Fibroblast of skin of scalp (primary cell): ENCODE measurements at regions not wholly inside any gene's neighbourhood (a gene's known extent, or its start where the extent isn't known, plus 50 kb on each side); places are given as distances from the start of the nearest gene placed in this dataset.
A peak's percentile ranks its signal among the peaks of the same experiment; 100 is the strongest.

Source experiments
- DNase-seq: peaks from one replicate; pipeline ENCODE4 v3.0.0-alpha.2; 2013

DNA sequence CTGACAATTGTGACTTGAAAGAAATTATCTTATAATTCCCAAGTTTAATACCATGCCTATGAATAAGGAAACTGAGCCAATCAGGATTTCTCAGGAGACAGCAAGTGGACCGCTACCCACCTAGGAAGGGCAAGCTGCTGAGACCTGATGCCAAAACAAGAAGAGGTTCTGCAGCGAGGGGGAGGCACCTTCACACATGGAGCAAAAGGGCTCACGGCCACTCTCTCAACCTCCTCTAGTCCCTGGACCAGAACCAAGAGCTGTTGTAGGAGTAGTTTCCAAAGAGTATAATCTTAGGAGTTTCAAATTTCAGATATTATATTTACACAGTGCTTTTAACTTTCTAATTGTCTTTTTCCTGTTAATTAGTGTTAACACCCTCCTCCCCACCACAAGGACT is 154.7 kb upstream of the ETAA1 start:
- DNase-seq, result no peak

DNA sequence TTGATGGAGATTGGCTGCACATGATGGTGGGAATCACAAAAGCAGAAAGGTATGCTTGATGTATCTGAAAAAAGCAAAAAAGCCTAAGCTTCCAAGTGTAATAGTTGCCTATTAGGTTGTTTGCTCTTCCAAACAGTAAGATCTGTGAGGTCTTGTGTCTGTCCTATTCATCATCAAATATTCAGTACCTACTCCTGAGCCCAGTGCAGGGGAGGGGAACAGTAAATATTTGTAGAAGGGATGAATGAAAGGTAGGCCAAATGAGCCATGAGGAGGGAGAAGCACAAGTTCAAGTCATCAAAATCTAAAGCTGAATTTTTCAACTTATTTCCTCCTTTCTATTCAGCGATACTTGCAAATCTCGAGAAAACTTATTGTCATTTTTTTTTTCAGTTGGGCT is 153.2 kb upstream of the ETAA1 start:
- DNase-seq, result no peak

DNA sequence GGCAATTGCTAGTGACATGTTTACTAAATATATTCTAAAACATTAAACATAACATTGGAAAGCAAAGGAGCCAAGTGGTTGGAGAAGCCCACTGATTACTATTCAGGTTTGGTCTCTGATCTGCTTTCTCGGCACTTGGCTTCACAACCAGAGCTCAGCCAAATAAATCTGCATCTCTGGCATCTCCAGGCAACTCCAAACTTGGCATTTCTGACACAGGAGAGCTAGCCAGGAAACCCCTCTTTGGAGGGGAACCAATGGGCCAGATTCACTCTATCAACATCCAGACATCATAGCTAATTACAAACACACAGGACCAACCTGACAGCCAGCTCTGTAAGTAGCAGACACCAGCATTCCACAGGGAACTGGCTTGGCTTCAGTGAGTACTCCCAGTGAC is 150.3 kb upstream of the ETAA1 start:
- no peak for DNase-seq

DNA sequence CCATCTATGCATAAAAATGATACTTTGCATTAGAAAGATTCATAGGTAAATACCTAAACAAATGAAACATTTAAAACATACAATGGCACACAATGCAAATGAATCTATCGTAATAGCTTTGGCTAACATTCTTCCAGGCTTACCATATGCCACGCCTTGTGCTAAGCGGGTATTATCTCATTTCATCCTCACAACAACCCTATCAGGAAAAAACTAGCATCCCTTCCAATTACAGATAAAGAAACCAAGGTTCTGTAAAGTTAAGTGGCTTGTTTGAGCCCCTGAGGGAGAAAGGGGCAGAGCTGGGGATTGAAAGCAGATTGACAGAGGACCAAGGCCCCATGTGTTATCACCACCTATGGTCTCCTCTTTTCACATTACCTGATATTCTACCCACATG is 145.4 kb upstream of the ETAA1 start:
- no peak for DNase-seq

DNA sequence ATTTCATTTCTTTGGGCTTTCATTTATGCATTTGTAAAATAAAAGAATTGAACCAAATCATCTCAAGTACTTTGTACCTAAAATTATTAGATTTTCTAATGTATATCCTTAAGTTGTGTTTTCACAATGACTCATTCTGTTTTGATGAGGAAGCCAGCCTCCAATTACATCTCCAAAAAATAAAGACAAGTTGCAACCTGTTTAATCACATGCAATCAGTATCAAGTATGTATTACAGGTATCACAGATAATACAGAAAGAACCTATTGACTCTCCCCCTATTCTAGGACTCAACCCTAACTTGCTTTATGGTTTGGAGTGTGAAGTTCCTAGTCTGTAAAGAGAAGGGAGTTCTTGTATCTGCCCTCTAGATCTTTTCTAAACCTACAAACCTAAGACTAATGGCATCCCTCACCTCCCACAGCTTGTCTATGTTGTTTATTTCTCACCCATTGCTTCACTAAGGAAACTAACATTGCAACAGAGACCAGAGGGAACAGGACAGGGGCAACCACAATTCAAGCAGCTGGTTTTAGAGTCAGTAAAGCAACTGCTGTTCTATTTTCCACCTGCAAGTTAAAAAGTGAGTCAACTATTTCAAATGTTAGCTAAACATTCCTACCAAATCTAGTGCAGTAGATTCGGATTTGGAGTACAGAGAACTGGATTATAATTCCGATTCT is 141.1 kb upstream of the ETAA1 start:
- DNase-seq, result peak; percentile 24

DNA sequence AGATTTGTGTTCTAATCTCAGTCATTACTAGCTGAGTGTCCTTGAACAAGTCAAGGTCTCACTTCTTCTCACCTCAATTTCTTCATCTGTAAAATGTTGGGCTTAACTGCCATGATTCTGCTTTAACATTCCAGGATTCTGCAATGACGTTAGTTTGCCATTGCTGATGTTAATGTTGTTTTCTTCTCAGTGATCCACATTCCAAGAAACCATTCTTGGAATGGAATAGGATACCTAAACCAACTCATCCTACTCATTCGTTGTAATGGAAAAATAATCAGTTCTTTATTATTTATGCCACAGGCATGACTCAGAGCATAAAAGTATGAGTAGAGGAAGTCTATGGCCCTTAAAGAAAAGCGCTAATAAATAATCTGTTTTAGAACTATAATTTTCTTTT is 140.2 kb upstream of the ETAA1 start:
- DNase-seq, result peak; percentile 80

DNA sequence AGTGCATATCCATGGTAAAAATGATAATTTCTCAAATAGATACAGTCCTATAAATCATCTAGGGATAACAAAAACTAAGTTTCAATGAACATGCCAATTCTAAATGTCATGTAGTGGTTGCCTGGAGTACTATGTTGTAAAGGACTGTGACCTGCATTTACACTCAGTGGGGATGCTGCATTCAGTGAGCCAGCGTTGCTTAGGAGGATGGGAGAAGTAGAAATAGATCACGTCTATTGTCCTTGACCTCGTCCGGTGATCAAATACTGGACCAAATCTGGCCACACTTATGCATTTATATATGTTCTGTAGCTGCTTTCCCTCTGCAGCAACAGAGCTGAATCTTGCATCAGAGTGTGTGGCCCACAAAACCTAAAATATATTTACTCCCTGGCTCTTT is 139.0 kb upstream of the ETAA1 start:
- DNase-seq, result no peak

DNA sequence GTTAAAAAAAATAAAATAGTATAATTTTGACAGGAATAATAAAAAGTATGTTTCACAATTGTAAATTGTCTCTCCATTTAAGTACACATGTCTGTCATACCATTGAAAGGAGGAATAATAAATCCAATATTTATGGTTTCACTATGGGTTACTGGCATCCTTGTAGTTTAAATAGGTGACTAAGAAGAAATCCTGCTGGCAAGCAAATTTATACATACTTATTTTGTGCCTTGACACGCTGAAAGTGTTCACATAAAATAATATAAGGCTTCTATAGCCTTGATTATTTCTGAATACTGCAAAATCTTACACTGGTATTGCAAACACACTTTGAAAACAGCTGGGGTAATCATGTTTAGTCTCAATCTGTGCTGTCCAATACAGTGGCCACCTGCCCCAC is 138.3 kb upstream of the ETAA1 start:
- peak; percentile 9 for DNase-seq

DNA sequence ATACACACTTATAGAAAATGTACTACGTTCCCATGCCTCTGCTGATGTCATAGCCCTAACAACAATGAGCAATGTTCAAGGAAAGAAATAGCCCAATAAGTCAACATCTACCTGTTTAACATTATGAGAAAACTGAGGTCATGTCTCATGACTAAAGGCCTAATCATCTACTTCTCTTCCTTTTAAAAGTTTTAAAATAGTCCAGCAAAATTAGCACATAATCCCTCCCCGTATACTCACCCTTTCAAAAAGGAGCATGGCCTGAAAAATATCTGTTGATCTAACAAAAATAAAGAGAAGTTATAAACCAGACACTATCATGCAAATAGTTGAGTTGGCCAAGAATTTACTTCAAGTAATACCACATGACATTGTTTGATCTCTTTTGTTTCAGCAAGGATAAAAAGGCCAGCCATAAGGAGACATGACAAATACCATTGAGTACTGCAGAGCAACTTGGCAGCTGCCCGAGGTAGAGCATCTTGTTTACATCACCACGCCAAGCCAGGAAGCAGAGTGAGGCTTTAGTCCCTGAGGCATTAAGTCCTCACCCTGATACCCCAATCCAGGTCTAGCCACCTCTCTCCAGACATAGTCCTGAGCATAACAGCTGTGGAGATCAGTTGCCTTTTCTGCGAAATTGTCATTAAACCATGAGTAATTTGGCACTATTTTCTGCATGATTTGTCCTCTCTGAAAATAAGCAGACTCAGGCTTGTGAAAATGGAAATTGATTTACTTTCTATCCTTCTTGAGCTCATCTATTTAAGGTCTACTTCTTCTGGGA is 137.4 kb upstream of the ETAA1 start:
- peak; percentile 85 for DNase-seq

DNA sequence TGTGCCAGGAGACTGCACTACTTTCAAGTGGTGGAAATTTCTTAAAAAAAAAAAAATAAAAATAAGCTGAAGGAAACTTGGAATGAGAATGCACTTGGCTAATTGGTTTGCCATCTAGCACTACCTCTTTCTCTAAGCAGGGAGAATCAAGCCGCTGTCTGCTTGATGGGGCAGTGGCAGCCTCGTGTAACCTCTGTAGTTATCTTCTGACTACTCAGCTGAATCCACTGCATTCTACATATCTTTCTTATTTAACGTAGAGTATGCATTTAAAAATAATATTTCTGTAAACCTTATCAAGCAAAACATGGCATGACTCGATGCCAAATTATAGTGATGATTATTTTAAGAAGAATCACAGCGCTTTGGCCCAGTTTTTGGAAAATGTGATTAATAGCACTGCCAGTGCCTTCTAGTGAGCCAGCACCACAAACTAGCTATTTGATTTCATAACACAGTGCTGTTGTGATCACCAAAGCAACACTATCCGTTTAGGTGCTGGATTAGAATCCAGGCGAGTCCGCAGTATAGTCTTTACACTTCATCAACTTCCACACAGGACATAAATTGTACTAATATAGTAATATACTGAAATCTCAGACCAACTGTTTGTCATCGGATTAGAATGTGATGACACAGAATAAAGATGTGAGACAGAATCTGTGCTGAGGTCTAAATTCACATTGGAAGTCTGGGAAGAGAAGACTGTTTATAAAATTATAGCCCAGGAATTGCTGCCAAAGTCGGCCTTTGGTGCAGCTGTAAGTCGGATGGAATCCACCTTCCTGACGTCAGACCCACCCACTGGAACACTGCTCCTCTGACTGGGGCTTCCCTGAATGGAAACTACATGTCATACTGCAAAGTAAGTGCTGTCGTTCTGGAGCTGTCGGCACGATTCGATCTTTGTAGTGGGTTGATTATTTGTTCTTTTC is 136.5 kb upstream of the ETAA1 start:
- DNase-seq, result peak; percentile 99

DNA sequence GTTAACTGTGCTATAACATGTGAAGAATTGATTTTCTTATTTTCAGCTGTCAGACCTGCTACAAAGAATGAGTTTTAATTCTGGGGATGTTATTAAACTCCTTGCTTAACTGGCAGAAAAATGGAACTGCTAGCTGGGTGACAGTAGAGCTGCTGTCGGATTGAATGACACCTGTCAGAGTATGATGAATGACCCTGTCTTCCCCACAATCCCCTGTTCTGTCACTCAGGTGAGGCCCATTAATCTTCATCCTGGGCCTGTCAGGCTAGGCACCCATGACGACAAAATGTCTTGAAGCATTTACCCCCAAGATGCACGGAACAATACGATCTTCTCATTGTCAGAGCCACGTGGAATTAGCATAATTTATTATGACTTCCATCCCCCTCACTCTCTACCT is 129.9 kb upstream of the ETAA1 start:
- DNase-seq, result no peak

DNA sequence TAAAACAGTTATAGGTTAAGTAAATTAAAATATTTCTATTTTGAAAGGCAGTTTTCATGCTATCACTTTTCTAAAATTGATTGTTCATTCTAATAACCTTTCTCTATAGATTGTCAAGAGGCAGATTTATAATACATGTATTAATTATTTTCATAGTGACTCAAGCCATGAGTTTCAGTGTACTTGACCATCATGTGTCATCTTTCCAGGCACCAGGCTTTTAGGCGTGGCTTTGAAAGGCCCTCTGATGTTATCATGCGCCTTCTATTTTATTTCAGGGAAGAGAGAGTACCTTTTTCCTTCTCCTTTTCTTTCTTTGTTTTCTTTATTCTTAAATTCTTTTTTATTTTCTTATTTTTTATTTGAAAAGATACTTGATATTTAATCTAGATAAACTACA is 128.3 kb upstream of the ETAA1 start:
- DNase-seq, result peak; percentile 43

DNA sequence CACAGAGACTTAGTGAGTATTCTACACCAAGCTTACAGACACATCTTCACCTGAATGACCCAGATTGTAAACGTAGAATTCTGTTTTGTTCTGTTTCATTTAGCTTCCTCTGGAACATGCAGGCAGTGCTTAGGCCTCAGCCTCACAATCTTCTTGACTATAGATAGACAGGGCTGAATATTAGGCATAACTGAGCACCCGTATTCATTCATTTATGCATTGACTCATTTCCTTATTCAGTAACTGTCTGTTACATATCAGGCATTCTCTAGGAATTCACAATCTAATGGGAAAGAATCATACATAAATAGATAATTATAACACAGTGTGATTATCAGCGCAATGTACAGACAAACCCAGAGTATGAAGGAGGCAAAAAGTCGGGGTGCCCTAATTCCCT is 124.9 kb upstream of the ETAA1 start:
- DNase-seq, result peak; percentile 40

DNA sequence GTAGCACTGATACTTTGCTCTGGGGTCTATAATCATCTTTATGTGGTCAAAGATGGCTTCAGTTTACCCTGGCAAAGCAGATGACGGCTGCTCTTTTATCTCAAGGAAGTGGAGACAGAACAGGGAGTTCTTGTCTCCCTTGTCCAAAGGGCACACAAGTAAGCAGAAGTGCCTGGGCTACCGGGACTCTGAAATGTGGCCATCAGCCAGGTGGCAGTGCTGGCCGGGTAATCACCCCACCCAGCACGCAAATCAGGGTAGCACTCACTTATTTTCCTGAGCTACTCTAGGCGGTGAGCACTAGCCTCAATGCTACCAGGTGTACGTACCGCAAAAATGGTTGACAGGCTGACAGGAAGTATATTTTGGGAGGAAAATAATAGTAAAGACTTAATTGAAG is 119.7 kb upstream of the ETAA1 start:
- no peak for DNase-seq

DNA sequence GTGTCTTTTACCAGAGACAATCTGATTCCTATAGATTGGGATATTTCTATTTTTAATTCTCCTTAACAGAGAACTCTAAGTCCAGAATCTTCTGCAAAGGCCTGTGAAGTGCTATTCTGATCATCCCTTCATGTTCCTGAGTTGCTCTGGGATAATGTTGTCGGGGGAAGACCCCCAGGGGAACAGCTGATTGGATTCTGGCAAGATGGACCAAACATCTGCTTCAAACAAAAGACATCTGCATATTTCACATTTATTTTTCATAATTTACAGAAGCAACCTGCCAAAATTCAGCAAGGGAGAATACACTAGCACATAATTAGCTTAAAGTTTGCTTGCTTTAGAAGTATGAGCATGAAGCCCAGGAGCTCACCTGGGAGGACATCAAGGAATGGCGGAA is 116.0 kb upstream of the ETAA1 start:
- DNase-seq, result no peak

DNA sequence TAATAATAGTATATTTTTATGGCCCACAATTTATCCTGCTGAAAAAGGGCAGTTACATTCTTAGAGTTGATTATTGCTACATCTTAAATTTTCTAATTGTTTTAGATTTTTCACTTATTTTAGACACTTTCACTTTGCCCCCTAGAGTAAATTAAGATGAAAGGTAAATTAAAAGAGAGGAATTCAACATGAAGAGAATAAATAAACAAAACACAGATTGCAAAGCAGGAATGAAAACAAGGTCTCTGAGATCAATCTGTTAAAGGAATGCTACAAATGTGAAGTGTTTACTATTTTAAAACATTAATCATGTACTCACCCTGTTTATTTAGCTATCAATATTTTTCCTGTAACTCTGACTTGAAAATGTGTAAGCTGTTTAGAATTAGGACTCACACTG is 113.5 kb upstream of the ETAA1 start:
- no peak for DNase-seq

DNA sequence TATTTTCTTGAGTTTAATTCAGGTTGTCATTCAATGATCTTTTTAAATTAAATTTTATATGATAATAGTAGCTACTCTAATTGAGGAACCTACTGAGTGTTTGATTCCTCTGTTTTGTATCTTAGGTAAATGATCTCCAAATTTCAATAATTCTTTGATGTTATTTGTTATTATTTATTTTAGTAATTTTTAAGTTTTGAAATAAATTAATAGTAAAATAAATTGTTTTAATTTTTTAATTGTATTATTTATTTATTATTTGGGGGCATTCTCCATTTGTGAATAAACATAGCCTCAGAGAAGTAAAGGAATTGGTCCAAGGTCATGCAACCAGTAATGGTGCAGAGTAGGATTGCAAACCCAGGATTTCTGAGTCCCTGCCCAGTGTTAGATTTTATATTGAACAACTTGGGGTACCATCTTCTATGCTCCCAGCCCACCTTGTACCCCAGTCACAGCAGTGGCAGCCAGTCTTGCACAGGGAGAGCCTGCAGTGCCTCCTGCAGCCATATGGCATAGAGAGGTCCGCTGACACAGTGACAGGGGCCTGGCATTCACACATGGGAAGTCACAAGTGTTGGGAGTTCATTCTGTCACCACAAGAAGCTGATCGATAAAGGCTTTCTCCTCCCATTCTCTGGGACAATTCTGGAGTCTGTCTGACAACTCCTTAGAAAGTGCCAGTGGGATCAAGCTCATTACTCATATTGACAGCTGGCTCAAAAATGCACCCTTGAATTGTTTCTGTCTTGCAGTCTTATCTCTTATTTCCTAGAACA is 110.0 kb upstream of the ETAA1 start:
- DNase-seq, result no peak

DNA sequence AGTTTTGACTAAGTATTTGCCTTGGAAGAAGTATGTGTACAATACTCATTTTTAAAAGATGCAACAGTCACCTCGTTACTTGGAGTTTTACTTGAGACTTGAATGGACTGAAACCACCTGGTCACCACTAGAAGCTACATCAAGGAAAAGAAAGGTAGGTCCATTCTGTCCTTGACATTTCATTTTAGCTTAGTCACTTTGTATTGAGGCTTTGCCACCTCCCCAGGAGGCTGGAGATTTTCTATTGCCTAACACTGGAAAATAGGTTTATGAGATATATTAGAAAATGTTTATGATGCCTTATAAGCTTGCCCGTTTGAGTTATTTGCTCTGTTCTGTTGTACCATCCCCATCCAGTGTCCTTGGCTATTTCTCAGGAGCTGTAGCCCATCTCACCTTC is 107.9 kb upstream of the ETAA1 start:
- DNase-seq, result no peak

DNA sequence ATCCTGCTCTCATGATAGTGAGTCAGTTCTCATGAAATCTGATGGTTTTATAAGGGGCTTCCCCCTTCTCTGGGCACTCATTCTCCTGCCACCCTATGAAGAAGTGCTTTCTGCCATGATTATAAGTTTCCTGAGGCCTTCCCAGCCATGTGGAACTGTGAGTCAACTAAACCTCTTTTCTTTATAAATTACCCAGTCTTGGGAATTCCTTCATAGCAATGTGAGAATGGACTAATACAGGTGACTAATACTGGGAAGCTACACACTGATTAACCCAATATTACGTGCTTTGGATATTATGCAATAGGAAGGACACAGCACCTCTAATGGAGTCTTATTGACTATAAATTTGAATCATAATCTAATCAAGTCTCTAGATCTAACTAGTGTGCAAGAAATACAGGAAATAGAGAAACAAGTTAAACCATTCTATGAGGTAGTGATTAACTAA is 107.2 kb upstream of the ETAA1 start:
- DNase-seq, result peak; percentile 47

DNA sequence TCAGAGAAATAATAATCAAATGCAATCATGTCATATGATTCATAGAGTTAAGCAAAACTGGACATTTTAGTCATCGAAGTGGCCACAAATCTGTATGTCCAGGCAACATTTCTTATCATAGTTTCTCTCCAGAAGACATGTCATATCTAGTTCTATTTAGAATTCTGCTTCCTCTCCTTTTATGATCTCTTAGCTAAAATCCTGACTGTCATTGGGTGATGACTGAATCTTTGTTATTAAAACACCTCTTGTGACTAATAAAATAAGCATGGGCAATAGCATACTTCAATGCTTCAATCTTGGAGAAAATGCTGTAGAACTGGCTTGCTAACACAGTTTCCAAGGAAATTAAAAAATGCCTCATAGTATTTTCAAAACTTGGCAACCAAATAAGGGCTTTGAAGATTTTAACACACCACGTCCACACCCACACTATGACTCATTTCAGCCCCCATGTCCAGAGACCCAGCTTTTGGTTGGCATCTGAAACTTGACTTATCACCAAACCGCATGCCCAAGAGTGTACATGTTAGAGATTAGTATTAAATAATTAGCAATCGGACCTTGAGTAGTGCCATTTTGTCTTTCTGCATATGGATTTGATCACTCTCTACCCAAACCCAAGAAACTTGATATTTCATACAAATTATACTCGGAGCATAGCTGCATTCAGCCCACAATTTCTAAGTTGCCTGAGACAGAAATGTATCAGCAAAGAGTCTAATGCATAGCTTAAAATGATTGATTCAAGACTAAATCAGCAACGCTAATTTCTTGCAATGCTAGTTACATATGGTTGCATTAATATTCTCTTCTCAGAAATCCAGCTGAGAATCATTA is 106.5 kb upstream of the ETAA1 start:
- DNase-seq, result peak; percentile 88

DNA sequence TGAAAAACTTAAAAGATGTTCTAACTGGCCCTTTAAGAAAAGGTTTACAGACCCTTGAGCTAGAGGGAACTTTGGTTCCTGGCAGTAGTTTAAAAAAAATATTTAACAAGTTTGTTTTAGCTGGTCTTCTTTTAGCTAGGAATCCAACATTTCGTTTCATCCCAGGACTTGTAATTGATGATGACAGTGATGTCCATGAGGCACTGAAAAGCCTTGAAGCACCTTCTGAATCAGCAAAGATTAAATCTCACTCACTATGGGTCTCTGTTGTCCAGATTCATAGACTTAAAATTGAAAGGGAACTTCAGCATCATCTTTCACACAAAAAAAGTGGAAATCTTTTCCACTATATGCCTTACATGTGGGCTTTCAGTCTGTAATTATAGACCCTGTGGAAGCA is 102.9 kb upstream of the ETAA1 start:
- DNase-seq, result no peak

DNA sequence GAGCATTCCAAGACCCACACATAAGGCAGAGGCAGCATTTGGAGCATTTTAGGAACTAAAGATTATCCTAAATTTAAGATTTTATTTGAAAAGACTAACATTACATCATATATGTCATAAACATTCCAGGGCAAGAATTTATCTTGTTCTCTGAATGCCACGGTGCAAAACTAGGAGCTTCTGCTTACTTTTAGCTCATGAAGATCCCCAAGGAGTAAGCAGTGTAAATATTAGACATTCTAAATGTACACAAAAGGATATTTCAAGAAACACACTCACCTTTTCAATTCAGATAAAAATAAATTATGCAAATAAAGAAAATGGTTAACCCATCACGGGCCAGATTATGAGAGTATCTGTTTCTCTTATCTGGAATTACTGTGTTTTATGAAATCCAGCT is 101.7 kb upstream of the ETAA1 start:
- no peak for DNase-seq
